HG03139 (cell line): ENCODE measurements at regions not wholly inside any gene's neighbourhood (a gene's known extent, or its start where the extent isn't known, plus 50 kb on each side); places are given as distances from the start of the nearest gene placed in this dataset.

ENCODE experiments used
- ATAC-seq: cut with Tn5 transposase; IDR thresholded peaks from one replicate; pipeline ENCODE4 v1.9.1; 2021; ENCODE audit not compliant: unreplicated experiment

DNA sequence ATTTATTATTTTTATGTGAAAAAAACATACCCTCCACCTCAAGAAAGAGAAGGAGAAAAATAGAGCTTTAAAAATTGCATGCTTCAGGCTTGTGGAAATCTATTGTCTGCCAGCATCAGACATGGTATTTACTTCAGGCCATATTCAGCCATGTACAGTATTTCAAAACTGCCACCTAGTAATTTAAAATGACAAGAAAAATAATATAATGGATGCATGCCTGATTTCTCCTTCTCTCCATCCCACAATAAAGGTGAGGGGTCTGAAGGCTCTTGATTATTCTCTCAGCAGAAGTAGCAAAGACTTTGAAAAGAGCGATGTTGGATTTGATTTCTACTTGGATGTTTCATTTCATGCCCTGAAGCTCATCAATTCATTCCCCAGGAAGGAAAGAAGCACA, 250.7 kb downstream of the TBC1D4 start:
- ATAC-seq, result no peak

DNA sequence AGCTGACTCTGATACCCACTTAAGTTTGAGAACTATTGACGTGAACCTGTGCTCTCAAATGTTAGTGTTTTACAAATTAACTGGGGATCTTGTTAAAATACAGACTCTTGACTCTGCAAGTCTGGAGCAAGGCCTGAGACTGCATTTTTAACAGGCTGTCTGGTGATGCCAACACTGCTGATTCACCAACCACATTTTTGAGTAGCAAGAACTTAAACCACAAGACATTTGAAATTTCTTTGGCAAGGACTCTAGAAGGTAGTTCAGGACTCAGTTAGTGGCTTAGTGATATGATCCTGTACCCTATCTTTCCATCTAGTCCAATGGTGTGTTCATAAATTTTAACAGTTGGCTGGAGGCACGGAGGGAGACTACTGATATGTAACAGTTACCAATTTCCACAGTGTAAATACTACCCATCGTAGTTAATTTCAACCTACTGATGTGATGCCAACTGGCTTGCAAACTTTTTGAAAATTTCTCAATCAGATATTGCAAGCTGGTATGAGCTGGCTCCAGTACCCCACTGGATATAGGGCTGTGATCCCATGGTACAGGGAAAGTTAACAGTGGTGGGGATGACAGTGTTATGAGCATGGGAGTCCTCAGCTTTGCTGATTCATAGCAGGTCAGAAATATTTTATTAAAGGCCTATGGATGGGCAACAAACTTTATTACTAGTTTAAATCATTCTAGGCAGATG, 255.1 kb downstream of the TBC1D4 start:
- no peak for ATAC-seq

DNA sequence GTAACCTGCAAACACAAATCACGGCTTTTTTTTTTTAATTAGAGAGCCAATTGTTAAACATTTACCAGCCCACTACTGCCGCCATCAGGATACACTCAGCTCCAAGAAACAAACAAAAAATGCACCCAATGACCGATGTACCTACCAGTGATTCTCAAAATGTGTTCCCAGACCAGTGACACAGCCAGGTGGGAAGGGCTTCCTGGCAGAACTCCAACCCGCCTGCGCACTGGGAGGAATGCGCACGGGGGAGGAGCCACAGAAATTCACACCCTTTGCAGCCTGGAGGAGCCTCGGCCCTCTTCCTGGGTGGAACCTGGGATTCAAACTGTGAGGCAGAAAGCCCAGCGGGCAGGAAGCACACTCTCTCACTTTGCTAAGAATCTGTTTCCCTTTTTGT, 255.9 kb downstream of the TBC1D4 start:
- ATAC-seq, result no peak

DNA sequence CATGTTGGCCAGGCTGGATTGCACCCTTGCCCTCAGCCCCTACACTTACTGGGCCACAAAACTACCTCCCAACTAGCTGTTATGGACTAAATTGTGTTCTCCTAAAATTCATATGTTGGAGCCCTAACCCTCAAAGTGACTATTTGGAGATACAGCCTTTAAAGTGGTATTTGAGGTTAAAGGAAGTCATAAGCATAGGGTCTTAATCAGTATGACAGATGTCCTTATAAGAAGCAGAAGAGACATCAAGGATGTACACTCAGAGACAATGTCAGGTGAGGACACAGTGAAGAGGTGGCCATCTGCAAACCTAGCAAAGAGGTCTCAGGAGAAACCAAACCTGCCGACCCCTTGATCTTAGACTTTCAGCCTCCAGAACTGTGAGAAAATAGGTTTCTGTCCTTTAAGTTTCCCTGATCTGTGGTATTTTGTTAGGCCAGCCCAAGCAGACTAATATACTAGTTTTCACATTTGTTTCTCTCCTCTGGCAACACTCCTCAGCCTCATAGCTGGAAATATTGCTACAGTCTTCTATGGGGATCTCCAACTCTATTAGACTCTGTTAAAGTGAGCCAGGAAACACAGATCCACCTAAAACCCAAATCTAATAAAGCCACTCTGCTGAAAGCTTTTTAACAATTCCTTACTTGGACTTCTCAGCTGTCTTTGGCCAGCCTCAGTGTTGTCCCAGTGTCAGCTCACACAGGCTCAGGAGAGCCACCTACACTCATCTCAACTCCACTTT, 256.5 kb downstream of the TBC1D4 start:
- no peak for ATAC-seq

DNA sequence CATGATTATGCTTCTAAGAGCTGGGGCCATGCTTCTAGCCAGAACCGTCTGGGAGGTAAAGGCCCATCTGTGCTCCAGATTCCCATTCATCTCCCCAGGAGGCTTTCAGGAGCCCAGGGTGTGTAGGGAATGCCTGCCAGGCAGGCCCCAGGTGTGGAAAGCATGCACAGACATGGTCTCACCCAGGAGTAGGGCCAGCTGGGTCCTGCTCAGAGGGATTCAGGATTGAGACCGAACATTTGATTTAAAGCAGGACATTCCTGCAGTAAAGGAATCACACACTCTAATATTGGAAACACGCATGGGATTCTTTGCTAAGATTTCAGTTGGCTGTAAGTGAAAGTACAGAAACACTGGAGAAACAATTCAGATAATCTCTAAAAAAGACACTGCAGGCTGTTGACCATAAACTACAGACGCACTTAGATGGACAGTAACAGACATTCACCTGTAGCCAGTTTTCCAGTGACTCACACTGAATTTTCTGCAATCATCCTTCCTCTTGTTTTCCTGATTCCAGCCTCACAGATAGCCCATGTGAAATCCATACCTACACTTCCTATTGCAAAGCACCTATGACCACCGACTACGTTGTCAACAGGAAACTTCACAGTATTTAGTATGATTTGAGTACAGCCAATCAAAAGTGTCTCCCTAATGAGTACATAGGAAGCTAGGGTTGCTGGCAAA, 257.8 kb downstream of the TBC1D4 start:
- ATAC-seq, result no peak

DNA sequence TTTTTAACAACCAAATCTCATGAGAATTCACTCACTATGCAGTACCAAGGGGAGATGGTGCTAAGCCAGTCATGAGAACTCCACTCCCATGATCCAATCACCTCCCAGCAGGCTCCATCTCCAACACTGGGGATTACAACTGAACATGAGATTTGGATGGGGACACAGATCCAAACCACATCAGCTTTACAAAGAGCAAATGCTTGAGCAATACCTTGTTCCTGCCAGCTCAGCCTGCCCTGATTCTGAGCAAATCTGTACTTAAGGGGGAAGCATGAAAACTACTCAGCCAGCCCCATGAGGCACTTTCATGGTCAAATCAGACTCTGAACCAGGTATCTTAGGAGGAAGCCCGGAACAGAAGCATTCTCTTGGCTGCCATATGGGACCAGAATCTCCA, 259.9 kb downstream of the TBC1D4 start:
- ATAC-seq, result no peak

DNA sequence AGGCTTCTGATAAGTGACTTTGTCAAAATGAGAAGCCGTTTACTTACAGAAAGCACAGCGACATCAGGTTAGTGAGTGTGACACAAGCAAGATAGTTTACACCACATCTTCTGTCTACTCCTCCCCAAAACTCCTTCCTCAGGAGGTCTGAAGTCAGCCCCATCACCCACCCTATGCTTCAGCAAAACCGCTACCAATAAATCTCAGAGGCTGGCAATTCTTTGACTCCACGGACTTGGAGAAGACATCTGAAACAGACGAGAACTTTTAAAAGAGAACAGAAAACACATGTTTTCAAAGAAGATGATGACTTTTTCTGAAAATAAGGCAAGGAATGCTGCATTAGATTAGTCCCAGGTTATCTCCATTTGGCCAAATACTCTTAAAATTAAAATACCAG, 261.1 kb downstream of the TBC1D4 start:
- ATAC-seq, result no peak

DNA sequence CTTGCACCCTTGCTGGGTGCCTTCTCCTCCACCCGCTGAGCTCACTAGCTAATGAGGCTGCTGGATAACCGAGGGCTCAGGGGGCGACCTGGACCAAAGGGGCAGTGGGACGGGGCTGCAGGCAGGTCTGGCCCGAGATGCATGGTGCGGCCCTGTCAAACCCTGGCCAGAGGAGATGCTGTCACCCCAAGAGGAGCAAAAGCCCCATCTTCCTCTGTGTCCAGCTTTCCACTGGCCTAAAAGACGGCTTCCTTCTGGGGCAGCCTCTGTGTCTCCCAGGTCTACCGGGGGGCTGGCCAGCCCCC, 261.8 kb downstream of the TBC1D4 start:
- ATAC-seq, result no peak

DNA sequence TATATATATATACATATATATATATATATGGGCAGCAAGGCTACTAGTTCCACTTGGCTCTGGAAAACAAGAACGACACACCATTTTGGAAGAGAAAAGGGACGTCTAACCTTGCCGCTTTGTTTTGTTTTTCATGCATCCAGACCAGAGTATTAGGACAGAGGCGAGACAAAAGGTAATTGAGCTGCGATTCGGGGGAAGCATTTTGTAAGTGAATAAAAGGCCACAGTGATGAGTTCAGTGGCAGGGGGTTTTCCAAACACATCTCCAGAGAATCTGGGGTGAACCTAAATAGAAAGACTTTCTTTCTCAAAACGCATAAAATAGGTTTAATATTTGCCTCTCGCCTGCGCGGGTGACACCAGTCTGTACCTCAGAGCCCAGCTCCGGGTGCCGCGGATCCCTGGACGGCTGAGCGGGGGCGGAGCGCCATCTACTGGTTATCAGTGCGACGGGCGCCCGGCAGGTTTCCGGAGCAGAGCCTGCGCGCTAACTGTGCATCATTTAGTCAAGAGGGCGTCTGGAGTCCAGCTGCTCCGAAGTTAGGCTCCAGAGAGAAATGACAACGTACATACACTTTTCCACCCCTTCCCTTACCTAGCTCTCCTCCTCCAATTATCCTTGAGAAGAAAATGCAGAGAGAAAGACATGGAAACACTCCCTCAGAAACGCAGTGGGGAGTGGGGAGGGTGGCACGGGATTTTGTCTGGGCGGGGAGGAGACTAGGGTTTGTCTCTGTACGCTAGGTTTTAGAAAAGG, 262.3 kb downstream of the TBC1D4 start:
- ATAC-seq, result peak; percentile 97

DNA sequence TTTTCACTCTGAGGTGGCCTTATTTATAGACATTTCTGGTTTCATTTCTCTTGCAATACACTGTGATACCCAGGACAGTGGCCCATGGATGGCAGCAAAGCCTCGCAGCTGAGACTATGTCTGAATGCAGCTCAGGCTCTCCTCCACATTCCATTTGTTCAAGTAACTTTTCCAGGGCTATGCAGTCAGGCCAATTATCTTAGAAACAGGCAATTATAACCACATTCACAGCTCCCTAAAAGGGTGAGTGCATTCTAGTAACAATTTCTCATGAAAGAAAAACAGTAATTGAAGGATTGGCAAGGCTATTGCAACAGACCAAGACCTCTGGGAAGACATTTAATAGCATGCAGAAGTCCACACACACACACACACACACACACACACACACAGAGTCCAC, 264.0 kb downstream of the TBC1D4 start:
- ATAC-seq, result no peak

DNA sequence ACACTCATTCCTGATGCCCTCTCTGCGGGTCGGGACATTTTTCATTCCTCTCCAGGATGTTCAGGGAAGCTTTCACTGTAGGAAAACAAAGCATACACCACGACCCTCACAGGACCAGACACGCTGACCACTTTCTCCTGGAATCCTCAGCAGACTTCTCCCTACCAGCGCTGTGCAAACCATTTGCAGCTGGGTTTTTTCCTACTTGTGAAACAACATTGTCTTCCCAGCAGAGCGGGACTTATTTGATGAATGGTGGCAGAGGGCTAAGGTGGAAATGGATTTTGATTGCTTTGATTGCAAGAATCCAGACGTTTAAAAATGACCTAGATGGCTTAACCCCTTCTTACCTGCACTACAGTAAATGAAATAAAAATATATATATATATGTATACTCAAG, 265.9 kb downstream of the TBC1D4 start:
- no peak for ATAC-seq

DNA sequence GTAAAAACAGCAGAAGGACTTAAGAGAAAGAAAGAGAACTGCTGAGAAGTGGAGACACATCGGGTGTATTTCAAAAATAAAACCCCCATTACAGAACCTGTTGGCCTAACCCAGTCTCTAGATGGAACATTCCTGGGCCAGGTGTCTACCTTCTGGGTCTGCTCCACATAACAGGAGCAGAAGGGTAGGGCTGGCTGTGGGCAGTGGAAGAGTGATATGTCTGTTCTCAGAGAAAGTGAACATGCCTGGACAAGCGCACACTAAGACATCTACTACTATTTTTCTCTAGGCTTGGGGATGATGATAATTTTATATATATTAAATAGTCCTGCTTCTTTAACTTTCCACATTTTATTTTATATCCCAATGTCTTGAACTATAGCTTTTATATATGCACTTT, 267.1 kb downstream of the TBC1D4 start:
- ATAC-seq, result no peak

DNA sequence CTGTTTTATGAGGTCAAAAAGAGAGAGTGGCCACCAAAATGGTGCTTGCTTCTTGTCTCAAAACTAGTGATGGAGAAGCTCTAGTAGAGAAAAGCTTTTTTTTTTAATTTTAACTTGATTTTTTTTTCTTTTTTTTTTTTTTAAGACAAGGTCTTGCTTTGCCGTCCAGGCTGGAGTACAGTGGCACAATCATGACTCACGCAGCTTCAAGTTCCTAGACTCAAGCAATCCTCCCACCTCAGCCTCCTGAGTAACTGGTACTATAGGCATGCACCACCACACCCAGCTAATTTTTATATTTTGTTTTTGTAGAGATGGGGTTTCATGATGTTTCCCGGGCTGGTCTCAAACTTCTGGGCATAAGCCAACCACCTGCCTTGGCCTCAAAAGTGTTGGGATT, 279.0 kb downstream of the TBC1D4 start:
- ATAC-seq, result no peak

DNA sequence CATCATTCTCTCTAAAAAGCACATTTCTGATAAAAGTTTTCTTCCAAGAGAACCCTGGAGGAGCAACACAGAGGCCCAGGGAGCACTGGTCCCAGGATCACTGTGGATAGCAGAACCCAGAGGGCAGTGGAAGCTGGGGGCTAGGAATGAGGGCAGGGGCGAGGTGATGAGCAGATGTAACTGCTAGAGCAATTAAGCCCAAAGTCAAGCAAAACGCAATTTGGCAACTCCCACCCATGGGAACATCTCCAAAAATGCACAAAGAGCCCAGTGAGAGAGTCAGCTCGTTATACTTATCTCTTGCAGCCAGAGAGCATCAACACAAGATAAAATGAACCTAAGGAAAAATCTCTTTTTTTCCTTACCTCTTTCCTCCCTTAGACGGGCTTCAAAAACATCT, 284.2 kb downstream of the TBC1D4 start:
- ATAC-seq, result no peak

DNA sequence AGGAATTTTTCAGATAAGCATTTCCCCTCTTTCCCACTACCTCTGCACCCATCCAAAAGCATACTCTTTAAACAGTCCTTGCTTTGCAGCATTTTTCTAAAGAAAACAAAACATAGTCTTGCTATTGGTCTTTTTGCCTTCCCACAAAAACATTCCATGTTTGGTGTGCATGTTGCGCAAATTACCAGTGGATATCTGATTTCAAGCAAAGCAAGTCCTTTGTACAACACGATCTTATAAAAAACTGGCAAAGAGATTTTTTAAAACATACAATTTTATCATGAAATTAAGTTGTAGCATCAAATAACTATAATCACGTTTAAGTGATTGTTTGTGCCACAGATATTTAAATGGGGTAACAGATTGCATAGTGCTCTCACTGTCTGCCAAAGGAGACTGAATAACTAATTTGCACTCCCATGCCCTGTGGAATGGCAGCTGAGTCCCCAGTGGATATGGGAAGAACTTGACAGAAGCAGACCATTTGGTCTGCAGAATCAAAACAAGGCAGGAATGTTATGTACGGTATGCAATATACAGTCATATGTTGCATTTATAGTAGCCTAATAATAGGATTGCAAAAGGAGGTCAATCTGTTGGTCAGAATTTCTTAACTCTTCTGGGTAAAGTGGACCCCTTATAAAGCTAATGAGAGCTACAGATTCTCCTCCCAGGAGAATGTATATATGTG, 285.7 kb downstream of the TBC1D4 start:
- ATAC-seq, result no peak

DNA sequence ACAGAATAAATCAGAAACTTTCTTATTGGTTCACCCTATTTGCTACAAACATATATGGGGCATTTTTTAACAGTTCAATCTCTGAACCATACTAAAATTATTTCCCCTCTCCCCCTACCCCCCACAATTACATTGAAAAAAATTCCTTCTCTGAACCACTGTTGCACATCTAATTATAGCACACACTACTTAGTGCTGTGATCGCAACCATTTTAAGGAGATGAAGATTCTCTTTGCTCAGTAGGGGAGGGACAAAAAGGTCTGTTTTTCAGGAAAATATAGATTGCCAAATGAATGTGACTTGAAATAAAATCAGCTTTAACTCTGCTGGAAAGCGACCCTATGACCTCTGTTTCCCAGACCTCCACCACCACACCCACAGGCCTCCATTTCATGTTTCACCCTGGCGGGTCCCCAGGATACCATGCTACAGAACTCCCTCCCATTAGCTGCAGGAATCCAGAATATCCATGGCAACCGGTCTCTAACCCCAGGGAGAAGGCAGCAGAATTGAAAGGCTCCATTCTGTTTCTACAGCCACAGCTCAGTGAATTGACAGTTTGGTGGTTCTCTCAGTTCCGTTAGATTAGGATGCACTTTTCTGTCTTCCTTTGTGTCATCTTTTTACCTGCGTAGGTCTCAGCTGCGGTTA, 286.3 kb downstream of the TBC1D4 start:
- ATAC-seq, result no peak

DNA sequence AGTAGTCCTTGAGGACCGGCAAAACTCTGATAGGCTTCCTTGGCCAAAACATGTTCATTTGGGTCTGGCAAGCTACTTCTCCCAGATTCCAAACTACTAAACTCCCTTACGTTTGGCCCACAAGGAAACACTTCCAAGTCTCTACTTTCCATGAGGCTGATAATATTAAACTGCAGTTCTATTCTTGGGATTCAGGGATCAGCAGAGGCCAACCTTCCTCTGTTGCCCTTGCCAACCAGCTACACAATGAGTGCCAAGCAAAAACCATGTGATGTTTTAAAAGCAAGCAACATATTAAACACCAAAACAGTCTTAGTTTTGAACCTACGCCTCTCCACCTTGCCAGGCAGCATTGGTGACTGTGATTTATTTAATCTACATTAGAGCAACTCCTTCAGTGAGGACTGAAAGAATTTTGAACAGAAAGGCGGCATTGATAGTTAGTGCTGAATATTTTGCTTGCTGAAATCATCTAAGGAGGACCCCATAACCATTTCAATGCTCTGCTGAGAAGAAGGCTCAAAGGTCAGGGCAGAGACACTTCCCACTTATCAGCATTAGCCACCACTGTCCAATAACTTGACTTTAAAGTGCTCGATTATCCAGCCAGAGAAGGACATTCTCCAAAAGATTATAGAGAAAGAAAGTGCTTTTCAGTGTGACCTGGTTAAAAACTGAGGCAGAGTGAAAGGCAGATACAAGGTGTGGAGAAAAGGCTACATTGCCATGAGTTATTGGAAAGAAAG, 287.1 kb downstream of the TBC1D4 start:
- ATAC-seq, result no peak

DNA sequence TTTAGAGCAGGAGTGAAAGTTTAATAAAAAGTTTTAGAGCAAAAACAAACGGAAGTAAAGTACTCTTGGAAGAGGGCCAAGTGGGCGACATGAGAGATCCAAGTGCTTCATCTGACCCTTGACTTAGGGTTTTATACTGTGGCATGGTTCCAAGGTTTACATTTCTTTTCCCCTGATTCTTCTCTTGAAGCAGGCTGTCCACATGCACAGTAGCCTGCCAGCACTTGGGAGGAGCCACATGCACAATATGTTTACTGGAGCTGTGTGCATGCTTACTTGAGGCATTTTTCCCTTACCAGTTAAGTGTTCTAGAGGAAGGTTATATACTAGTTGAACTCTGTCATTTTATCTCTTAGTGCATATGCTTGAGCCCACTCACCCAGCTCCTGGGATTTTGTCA, 295.6 kb downstream of the TBC1D4 start:
- ATAC-seq, result no peak

DNA sequence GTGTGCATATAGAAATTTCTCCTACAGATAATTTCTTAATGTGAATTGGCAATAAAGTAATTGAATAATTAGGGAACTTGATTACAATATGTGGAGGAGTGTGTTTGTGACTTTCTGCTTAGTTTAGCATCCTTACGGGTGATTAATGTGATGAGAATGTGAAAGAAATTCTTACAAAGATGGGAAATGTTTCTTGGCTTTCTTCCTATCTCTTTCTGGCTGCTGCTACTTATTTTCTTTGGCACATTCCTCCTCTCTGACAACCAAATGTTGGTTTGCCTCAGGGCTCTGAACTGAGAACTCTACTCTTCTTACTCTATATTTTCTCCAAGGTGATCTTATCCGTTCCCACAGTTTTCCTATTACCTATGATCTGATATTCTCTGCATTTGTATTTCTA, 300.1 kb downstream of the TBC1D4 start:
- no peak for ATAC-seq
